GM23338 (cell line): ENCODE measurements at regions not wholly inside any gene's neighbourhood (a gene's known extent, or its start where the extent isn't known, plus 50 kb on each side); places are given as distances from the start of the nearest gene placed in this dataset.

ENCODE experiments used
- ATAC-seq: fragments of 200-7000 bp; cut with Tn5 transposase; 3 replicates; pipeline ENCODE4 v1.9.1; 2020
- DNase-seq: peaks from one replicate; pipeline ENCODE4 v3.0.0-alpha.2; 2015; ENCODE audit warnings: low spot score
- H2AFZ ChIP-seq: fragments of 200-600 bp; sonication (generic); 2 replicates; pipeline ENCODE4 v1.8.0; 2016; ENCODE audit warnings: antibody characterized with exemption, mild to moderate bottlenecking, moderate library complexity
- H3F3A ChIP-seq: fragments of 200-600 bp; sonication (generic); replicated peaks from 2 replicates; pipeline ENCODE4 v1.8.0; 2017; ENCODE audit warnings: antibody characterized with exemption, mixed run types, low read depth
- H3K27ac ChIP-seq: fragments of 200-600 bp; sonication (generic); 2 replicates; pipeline ENCODE4 v1.6.1; 2016; ENCODE audit warnings: low read depth
- H3K27me3 ChIP-seq: fragments of 200-600 bp; sonication (generic); 2 replicates; pipeline ENCODE4 v1.8.0; 2016; ENCODE audit warnings: mild to moderate bottlenecking, mixed run types, moderate library complexity; ENCODE audit not compliant: insufficient read depth
- H3K36me3 ChIP-seq: fragments of 200-600 bp; sonication (generic); 2 replicates; pipeline ENCODE4 v1.8.0; 2016; ENCODE audit warnings: mild to moderate bottlenecking; ENCODE audit not compliant: insufficient read depth
- H3K4me1 ChIP-seq: fragments of 200-600 bp; sonication (generic); 2 replicates; pipeline ENCODE4 v1.8.0; 2016; ENCODE audit warnings: mild to moderate bottlenecking, moderate library complexity; ENCODE audit not compliant: insufficient read depth
- H3K4me2 ChIP-seq: fragments of 200-600 bp; sonication (generic); 2 replicates; pipeline ENCODE4 v1.7.1; 2017; ENCODE audit warnings: mixed run types
- H3K4me3 ChIP-seq: fragments of 200-600 bp; sonication (generic); 2 replicates; pipeline ENCODE4 v1.6.1; 2016; ENCODE audit warnings: mixed run types
- H3K79me2 ChIP-seq: fragments of 200-600 bp; sonication (generic); replicated peaks from 2 replicates; pipeline ENCODE4 v1.8.0; 2017; ENCODE audit warnings: mild to moderate bottlenecking; ENCODE audit not compliant: insufficient read depth
- H3K9me2 ChIP-seq: fragments of 200-600 bp; sonication (generic); 2 replicates; pipeline ENCODE4 v1.8.0; 2017; ENCODE audit not compliant: insufficient read depth
- H4K20me1 ChIP-seq: fragments of 200-600 bp; sonication (generic); replicated peaks from 2 replicates; pipeline ENCODE4 v1.8.0; 2017; ENCODE audit warnings: mild to moderate bottlenecking; ENCODE audit not compliant: insufficient read depth
- H3K27ac Mint-ChIP-seq: 2 replicates; pipeline ENCODE4 v1.8.0; 2020; ENCODE audit warnings: inconsistent platforms, mild to moderate bottlenecking, moderate library complexity, mixed read lengths
- H3K27me3 Mint-ChIP-seq: 3 replicates; pipeline ENCODE4 v1.8.0; 2022; ENCODE audit warnings: low read depth, mild to moderate bottlenecking, moderate library complexity, mixed read lengths, inconsistent platforms; ENCODE audit not compliant: insufficient read depth, poor library complexity
- H3K36me3 Mint-ChIP-seq: 3 replicates; pipeline ENCODE4 v1.8.0; 2021; ENCODE audit warnings: low read depth, mild to moderate bottlenecking, inconsistent platforms, moderate library complexity, mixed read lengths
- H3K4me1 Mint-ChIP-seq: 3 replicates; pipeline ENCODE4 v1.8.0; 2020; ENCODE audit warnings: mild to moderate bottlenecking, inconsistent platforms, mixed read lengths
- H3K4me3 Mint-ChIP-seq: 3 replicates; pipeline ENCODE4 v1.8.0; 2021; ENCODE audit warnings: moderate library complexity, mild to moderate bottlenecking, inconsistent platforms, mixed read lengths
- H3K9me3 Mint-ChIP-seq: 3 replicates; pipeline ENCODE4 v1.8.0; 2020; ENCODE audit warnings: moderate library complexity, mild to moderate bottlenecking, inconsistent platforms, mixed read lengths
- CREB1 ChIP-seq: fragments of 250-450 bp; sonication (Bioruptor Pico); IDR thresholded peaks from 2 replicates; pipeline ENCODE4 v1.5.0; 2020; ENCODE audit warnings: low read depth, mild to moderate bottlenecking, moderate library complexity
- CTCF ChIP-seq, 2 experiments: fragments of 200-600 bp in 1 of 2; sonication (generic) in 1 of 2; conservative IDR thresholded peaks; 2 replicates each; pipeline versions ENCODE4 v1.5.1 to v1.6.1; 2016 to 2017; ENCODE audit warnings: antibody characterized with exemption in 2 of 2, low read depth in 2 of 2, mild to moderate bottlenecking in 2 of 2, moderate library complexity in 1 of 2
- EZH2phosphoT487 ChIP-seq: fragments of 200-600 bp; sonication (generic); IDR thresholded peaks from one replicate; pipeline ENCODE4 v1.8.1; 2018; ENCODE audit warnings: antibody characterized with exemption; ENCODE audit not compliant: unreplicated experiment
- NANOG ChIP-seq: IDR thresholded peaks from 2 replicates; pipeline ENCODE4 v1.6.1; 2016; ENCODE audit warnings: antibody characterized with exemption, borderline replicate concordance
- ZNF114 ChIP-seq: fragments of 250-450 bp; sonication (Bioruptor Pico); IDR thresholded peaks from 2 replicates; pipeline ENCODE4 v1.5.0; 2020; ENCODE audit warnings: mild to moderate bottlenecking, moderate library complexity
- ZNF331 ChIP-seq: fragments of 250-450 bp; sonication (Bioruptor Pico); IDR thresholded peaks from 2 replicates; pipeline ENCODE4 v1.5.0; 2020; ENCODE audit warnings: low read depth, mild to moderate bottlenecking, moderate library complexity
- ZNF462 ChIP-seq: fragments of 250-450 bp; sonication (Bioruptor Pico); IDR thresholded peaks from 2 replicates; pipeline ENCODE4 v1.5.0; 2020; ENCODE audit warnings: mild to moderate bottlenecking, moderate library complexity

DNA sequence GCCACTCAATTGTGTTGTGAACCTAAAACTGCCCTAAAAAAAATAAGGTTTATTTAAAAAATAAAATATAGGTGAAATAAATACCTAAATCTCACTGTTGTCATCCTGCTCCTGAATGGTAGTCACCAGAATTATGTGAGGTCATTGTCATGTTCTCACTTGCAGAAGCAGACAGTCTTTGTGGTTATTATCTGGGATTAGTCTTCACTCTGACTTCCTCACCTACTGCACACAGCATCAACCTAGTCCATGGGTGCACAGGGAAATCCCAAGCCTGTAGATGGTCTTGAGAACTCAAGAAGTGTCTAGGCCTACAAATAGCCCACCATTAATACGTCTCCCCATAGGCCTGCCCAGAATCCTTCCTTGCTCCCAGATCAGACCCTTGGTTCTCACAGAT, 97.0 kb downstream of the FOXF2 start:
- H3K27me3 ChIP-seq, result no peaks in the 10 kb centered on the region
- Mint-ChIP-seq H3K9me3 (no peaks in the 10 kb centered on the region; the same call in 2 of the 3 replicates), H3K27ac (no peak overlapping the region), H3K36me3 (no peaks in the 10 kb centered on the region), H3K4me1 (no peaks in the 10 kb centered on the region), H3K4me3 (no peak overlapping the region), H3K27me3 (peaks cover 4% of the 10 kb centered on the region)
- H3K4me1 ChIP-seq, result no peaks in the 10 kb centered on the region
- no peaks in the 10 kb centered on the region for H3F3A ChIP-seq
- no peak for ATAC-seq
- no peaks in the 10 kb centered on the region for H3K36me3 ChIP-seq
- H3K4me3 ChIP-seq, result no peak overlapping the region
- H3K27ac ChIP-seq, result no peak overlapping the region
- H3K79me2 ChIP-seq, result no peaks in the 10 kb centered on the region
- DNase-seq, result no peak
- H3K9me2 ChIP-seq, result 0 out of 2 replicates have a peak, but pooled peaks cover 6% of the 10 kb centered on the region
- no peaks in the 10 kb centered on the region for H4K20me1 ChIP-seq
- H3K4me2 ChIP-seq, result no peak overlapping the region
- no peak overlapping the region for H2AFZ ChIP-seq
- no peak for TF ChIP-seq NANOG
- TF ChIP-seq ZNF114 (CRISPR knock-in tag), result no peak
- TF ChIP-seq ZNF331 (CRISPR knock-in tag), result no peak
- no peak for TF ChIP-seq EZH2phosphoT487
- no peak for TF ChIP-seq ZNF462
- no peak for TF ChIP-seq CREB1 (CRISPR knock-in tag)
- no peak for TF ChIP-seq CTCF (conservative IDR thresholded peaks at IDR 0.05; ENCODE audit: low read depth in 2 of 2)
